Tibial artery (tissue), 4 donors: ENCODE measurements at regions not wholly inside any gene's neighbourhood (a gene's known extent, or its start where the extent isn't known, plus 50 kb on each side); places are given as distances from the start of the nearest gene placed in this dataset.

Source experiments
- DNase-seq, 2 donors: peaks; one replicate each; pipeline ENCODE4 v3.0.0-alpha.2; 2019
- H3K27ac ChIP-seq, 2 donors: fragments of 200-600 bp; sonication (generic) in 1 of 2; 1 replicate in 1 of 2; 2 replicates in 1 of 2; pipeline ENCODE4 v1.5.1; 2018 to 2019; ENCODE audit warnings: mild to moderate bottlenecking in 1 of 2
- H3K27me3 ChIP-seq, 2 donors: fragments of 200-600 bp; sonication (generic) in 1 of 2; one replicate each; pipeline versions ENCODE4 v1.5.1 to v1.6.0; 2016 to 2019
- H3K36me3 ChIP-seq, 3 donors: fragments of 200-600 bp; sonication (generic) in 2 of 3; one replicate each; pipeline ENCODE4 v1.5.1; 2016 to 2019; ENCODE audit warnings: mild to moderate bottlenecking in 2 of 3
- H3K4me1 ChIP-seq, 4 donors: fragments of 200-600 bp; sonication (generic) in 2 of 4; 1 replicate in 3 of 4; 2 replicates in 1 of 4; pipeline ENCODE4 v1.5.1; 2016 to 2019
- H3K4me3 ChIP-seq, 2 donors: fragments of 200-600 bp; sonication (generic) in 1 of 2; 1 replicate in 1 of 2; 2 replicates in 1 of 2; pipeline ENCODE4 v1.5.1; 2018 to 2019; ENCODE audit warnings: mild to moderate bottlenecking in 2 of 2
- H3K9me3 ChIP-seq, 3 donors: fragments of 200-600 bp; sonication (generic) in 1 of 3; one replicate each; pipeline ENCODE4 v1.5.1; 2016 to 2019
- CTCF ChIP-seq, 2 experiments: fragments of 200-600 bp in 1 of 2; fragments of 450-650 bp in 1 of 2; IDR thresholded peaks; one replicate each; pipeline ENCODE4 v1.5.1; 2017 to 2019; ENCODE audit warnings: antibody characterized with exemption in 2 of 2, mild to moderate bottlenecking in 1 of 2, moderate library complexity in 1 of 2
- intact Hi-C: fragments of 100-400 bp; cut with DNase I; formaldehyde crosslinking; loops from one replicate; pipeline ENCODE4 v1.15.0; 2023; ENCODE audit warnings: low total_unique reads

- no peak for DNase-seq
- Histone ChIP-seq H3K4me1 (no peaks in the 10 kb centered on the region), H3K4me3 (no peak overlapping the region), H3K9me3 (no peaks in the 10 kb centered on the region), H3K27ac (no peak overlapping the region), H3K36me3 (no peaks in the 10 kb centered on the region), H3K27me3 (no peaks in the 10 kb centered on the region)
- TF ChIP-seq CTCF (IDR thresholded peaks at IDR 0.05), result no peak
- intact Hi-C loops, result no loop called here
Observed at GRCh38 chr19:30881281-30881680, 468.0 kb downstream of the TSHZ3 start.

- intact Hi-C loops, result no loop called here
- H3K9me3 ChIP-seq, result no peaks in the 10 kb centered on the region
- DNase-seq, result no peak
- H3K27ac ChIP-seq, result no peak overlapping the region
- H3K4me3 ChIP-seq, result no peak overlapping the region
- H3K27me3 ChIP-seq, result no peaks in the 10 kb centered on the region
- H3K4me1 ChIP-seq, result no peaks in the 10 kb centered on the region
- no peaks in the 10 kb centered on the region for H3K36me3 ChIP-seq
- TF ChIP-seq CTCF (IDR thresholded peaks at IDR 0.05), result no peak
Observed at GRCh38 chr19:30880551-30880950, 468.7 kb downstream of the TSHZ3 start.

GRCh38 chr19:30880151-30880550 lies 469.1 kb downstream of the TSHZ3 start:
- no peak for DNase-seq
- Histone ChIP-seq H3K27me3 (no peaks in the 10 kb centered on the region), H3K27ac (no peak overlapping the region), H3K4me3 (no peak overlapping the region), H3K9me3 (no peaks in the 10 kb centered on the region), H3K4me1 (no peaks in the 10 kb centered on the region), H3K36me3 (no peaks in the 10 kb centered on the region)
- TF ChIP-seq CTCF (IDR thresholded peaks at IDR 0.05), result no peak
- intact Hi-C loops, result no loop called here

- no peak for DNase-seq
- intact Hi-C loops, result no loop called here
- Histone ChIP-seq H3K27me3 (no peaks in the 10 kb centered on the region), H3K36me3 (no peaks in the 10 kb centered on the region), H3K4me1 (no peaks in the 10 kb centered on the region), H3K27ac (no peak overlapping the region), H3K9me3 (no peaks in the 10 kb centered on the region), H3K4me3 (no peak overlapping the region)
- TF ChIP-seq CTCF (IDR thresholded peaks at IDR 0.05), result no peak
Observed at GRCh38 chr19:30879736-30880135, 469.5 kb downstream of the TSHZ3 start.

GRCh38 chr19:30879225-30879624 lies 470.0 kb downstream of the TSHZ3 start:
- intact Hi-C loops, result no loop called here
- no peak for DNase-seq
- TF ChIP-seq CTCF (IDR thresholded peaks at IDR 0.05), result no peak
- Histone ChIP-seq H3K4me3 (no peak overlapping the region), H3K27me3 (no peaks in the 10 kb centered on the region), H3K9me3 (no peaks in the 10 kb centered on the region), H3K27ac (no peak overlapping the region), H3K36me3 (no peaks in the 10 kb centered on the region), H3K4me1 (no peaks in the 10 kb centered on the region)

GRCh38 chr19:30878495-30878894 lies 470.7 kb downstream of the TSHZ3 start:
- Histone ChIP-seq H3K4me1 (no peaks in the 10 kb centered on the region), H3K4me3 (no peak overlapping the region), H3K9me3 (no peaks in the 10 kb centered on the region), H3K27ac (no peak overlapping the region), H3K27me3 (no peaks in the 10 kb centered on the region), H3K36me3 (no peaks in the 10 kb centered on the region)
- intact Hi-C loops, result no loop called here
- DNase-seq, result peak in 1 of 2 donors; percentile 27
- no peak for TF ChIP-seq CTCF (IDR thresholded peaks at IDR 0.05)
